Stimulated activated CD4-positive, alpha-beta T cell treated with anti-CD3 and anti-CD28 coated beads, Interleukin-12 subunit alpha, Interleukin-12 subunit beta, amount 100 ng/mL, for 24 hours (primary cell): ENCODE measurements at regions not wholly inside any gene's neighbourhood (a gene's known extent, or its start where the extent isn't known, plus 50 kb on each side); places are given as distances from the start of the nearest gene placed in this dataset.
"Not testable (repeated sequence)": the region's sequence is repeated elsewhere in the genome, so short reads cannot be mapped to it uniquely, and the experiment has no call there.

Source experiments
- DNase-seq, 2 experiments: peaks; one replicate each; pipeline ENCODE4 v3.0.0-alpha.2; 2020; ENCODE audit warnings: low read depth in 2 of 2

- no peak for DNase-seq
Observed at GRCh38 chr16:26710450-26710849, 356.3 kb upstream of the C16orf82 start.

- no peak for DNase-seq
Observed at GRCh38 chr16:26712876-26713275, 353.9 kb upstream of the C16orf82 start.

- DNase-seq = no peak
Observed at GRCh38 chr16:26715969-26716368, 350.8 kb upstream of the C16orf82 start.

GRCh38 chr16:26717826-26718225 is 348.9 kb upstream of the C16orf82 start:
- no peak for DNase-seq

GRCh38 chr16:26721290-26721689 is 345.4 kb upstream of the C16orf82 start:
- DNase-seq = no peak

- not testable (repeated sequence) for DNase-seq
Observed at GRCh38 chr16:26721957-26722356, 344.8 kb upstream of the C16orf82 start.

GRCh38 chr16:26724189-26724588 is 342.5 kb upstream of the C16orf82 start:
- no peak for DNase-seq

- no peak for DNase-seq
Observed at GRCh38 chr16:26727848-26728247, 338.9 kb upstream of the C16orf82 start.

- no peak for DNase-seq
Observed at GRCh38 chr16:26729951-26730541, 336.7 kb upstream of the C16orf82 start.

- DNase-seq = no peak
Observed at GRCh38 chr16:26731729-26732128, 335.0 kb upstream of the C16orf82 start.

- DNase-seq = no peak
Observed at GRCh38 chr16:26733710-26734109, 333.0 kb upstream of the C16orf82 start.

- DNase-seq = no peak
Observed at GRCh38 chr16:26735521-26735920, 331.2 kb upstream of the C16orf82 start.

GRCh38 chr16:26736084-26736483 is 330.6 kb upstream of the C16orf82 start:
- no peak for DNase-seq

- DNase-seq = no peak
Observed at GRCh38 chr16:26740771-26741170, 326.0 kb upstream of the C16orf82 start.

- no peak for DNase-seq
Observed at GRCh38 chr16:26742040-26742439, 324.7 kb upstream of the C16orf82 start.

- DNase-seq = no peak
Observed at GRCh38 chr16:26744430-26744829, 322.3 kb upstream of the C16orf82 start.

- no peak for DNase-seq
Observed at GRCh38 chr16:26747760-26748159, 319.0 kb upstream of the C16orf82 start.

- DNase-seq = no peak
Observed at GRCh38 chr16:26749072-26749471, 317.7 kb upstream of the C16orf82 start.

- DNase-seq = no peak
Observed at GRCh38 chr16:26752166-26752565, 314.6 kb upstream of the C16orf82 start.

GRCh38 chr16:26756633-26757032 is 310.1 kb upstream of the C16orf82 start:
- DNase-seq = no peak

- DNase-seq = no peak
Observed at GRCh38 chr16:26762594-26762993, 304.1 kb upstream of the C16orf82 start.

- no peak for DNase-seq
Observed at GRCh38 chr16:26765087-26765486, 301.6 kb upstream of the C16orf82 start.

GRCh38 chr16:26768385-26769010 is 298.2 kb upstream of the C16orf82 start:
- no peak for DNase-seq

- DNase-seq = no peak
Observed at GRCh38 chr16:26770547-26770946, 296.2 kb upstream of the C16orf82 start.
